DMS79 treated with DMSO at 0.1 percent for 48 hours (cell line): ENCODE measurements at regions not wholly inside any gene's neighbourhood (a gene's known extent, or its start where the extent isn't known, plus 50 kb on each side); places are given as distances from the start of the nearest gene placed in this dataset.

Experiments
- DNase-seq: peaks from one replicate; lab custom pipeline; 2025; lab: John Stamatoyannopoulos, UW

GRCh38 chr10:125398270-125398669 is 237.9 kb upstream of the CTBP2 start:
- no peak for DNase-seq

GRCh38 chr10:125397608-125398007 is 237.2 kb upstream of the CTBP2 start:
- DNase-seq, result no peak

GRCh38 chr10:125396676-125397075 is 236.3 kb upstream of the CTBP2 start:
- DNase-seq, result no peak

GRCh38 chr10:125392609-125393008 is 232.2 kb upstream of the CTBP2 start:
- no peak for DNase-seq

GRCh38 chr10:125392154-125392553 is 231.8 kb upstream of the CTBP2 start:
- no peak for DNase-seq

GRCh38 chr10:125389648-125390047 is 229.3 kb upstream of the CTBP2 start:
- no peak for DNase-seq

- no peak for DNase-seq
Measured at GRCh38 chr10:125379592-125379991, 219.2 kb upstream of the CTBP2 start.

- no peak for DNase-seq
Measured at GRCh38 chr10:125377368-125377767, 217.0 kb upstream of the CTBP2 start.

- no peak for DNase-seq
Measured at GRCh38 chr10:125375210-125375609, 214.8 kb upstream of the CTBP2 start.

GRCh38 chr10:125373546-125373945 is 213.2 kb upstream of the CTBP2 start:
- no peak for DNase-seq

- no peak for DNase-seq
Measured at GRCh38 chr10:125370578-125370977, 210.2 kb upstream of the CTBP2 start.

GRCh38 chr10:125369382-125370326 is 209.3 kb upstream of the CTBP2 start:
- DNase-seq, result no peak

GRCh38 chr10:125368146-125368545 is 207.8 kb upstream of the CTBP2 start:
- DNase-seq, result no peak

- DNase-seq, result no peak
Measured at GRCh38 chr10:125363791-125364190, 203.4 kb upstream of the CTBP2 start.

GRCh38 chr10:125362950-125363349 is 202.6 kb upstream of the CTBP2 start:
- DNase-seq, result no peak

- no peak for DNase-seq
Measured at GRCh38 chr10:125359401-125359800, 199.0 kb upstream of the CTBP2 start.

GRCh38 chr10:125355657-125356056 is 195.3 kb upstream of the CTBP2 start:
- DNase-seq, result no peak

- DNase-seq, result no peak
Measured at GRCh38 chr10:125350519-125350918, 190.2 kb upstream of the CTBP2 start.

- DNase-seq, result no peak
Measured at GRCh38 chr10:125348536-125348935, 188.2 kb upstream of the CTBP2 start.

GRCh38 chr10:125344573-125345171 is 184.3 kb upstream of the CTBP2 start:
- DNase-seq, result no peak

- no peak for DNase-seq
Measured at GRCh38 chr10:125343983-125344382, 183.6 kb upstream of the CTBP2 start.

- no peak for DNase-seq
Measured at GRCh38 chr10:125343118-125343925, 183.0 kb upstream of the CTBP2 start.

- no peak for DNase-seq
Measured at GRCh38 chr10:125341611-125342010, 181.2 kb upstream of the CTBP2 start.
